Sigmoid colon (tissue), 4 donors: ENCODE measurements at regions not wholly inside any gene's neighbourhood (a gene's known extent, or its start where the extent isn't known, plus 50 kb on each side); places are given as distances from the start of the nearest gene placed in this dataset.

ENCODE experiments used
- CTCF ChIP-seq, 4 experiments: fragments of 450-650 bp in 3 of 4; fragments of 200-600 bp in 1 of 4; IDR thresholded peaks; one replicate each; pipeline ENCODE4 v1.5.1; 2016 to 2019; ENCODE audit warnings: antibody characterized with exemption in 4 of 4, mild to moderate bottlenecking in 3 of 4, moderate library complexity in 2 of 4
- POLR2A ChIP-seq, 2 donors: fragments of 450-650 bp; IDR thresholded peaks; one replicate each; pipeline ENCODE4 v1.6.1; 2016; ENCODE audit warnings: antibody characterized with exemption in 2 of 2, mild to moderate bottlenecking in 2 of 2, moderate library complexity in 2 of 2
- POLR2AphosphoS5 ChIP-seq, 4 donors: sonication (generic); formaldehyde crosslinking; IDR thresholded peaks; one replicate each; pipeline ENCODE4 v1.6.1; 2017; ENCODE audit warnings: antibody characterized with exemption in 4 of 4

DNA sequence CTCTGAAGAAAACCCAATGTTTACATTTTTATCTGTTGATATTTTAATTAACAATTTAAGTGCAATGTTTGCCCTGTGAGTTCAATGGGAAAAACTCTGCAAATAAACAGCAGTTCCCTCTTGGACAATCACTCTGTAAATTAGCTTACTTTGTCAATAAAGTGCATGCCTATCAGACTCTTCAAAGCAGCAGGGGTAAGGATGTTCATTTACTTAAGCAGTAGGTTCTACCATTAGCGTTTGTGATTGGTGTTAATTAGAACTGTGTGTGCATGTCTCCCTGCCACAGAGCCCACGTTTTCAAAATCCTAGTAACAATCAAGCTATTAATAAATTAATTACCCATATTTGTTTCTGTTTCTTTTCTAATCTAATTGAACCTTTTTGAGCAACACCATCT lies 1921.6 kb upstream of the WWC1 start:
- TF ChIP-seq CTCF (IDR thresholded peaks at IDR 0.05) (no peak), POLR2AphosphoS5 (IDR thresholded peaks at IDR 0.05) (no peak), POLR2A (IDR thresholded peaks at IDR 0.05) (no peak)
